Epithelial cell of esophagus (primary cell): ENCODE measurements at regions not wholly inside any gene's neighbourhood (a gene's known extent, or its start where the extent isn't known, plus 50 kb on each side); places are given as distances from the start of the nearest gene placed in this dataset.

Experiments
- DNase-seq: peaks from one replicate; pipeline ENCODE4 v3.0.0; 2010; ENCODE audit warnings: low read depth
- H3K4me3 ChIP-seq: 2 replicates; pipeline ENCODE4 v1.5.1; 2011; ENCODE audit warnings: mild to moderate bottlenecking, low read length, control low read depth
- TF ChIP-seq, protein P1 (sequence below): IDR thresholded peaks from 2 replicates; pipeline ENCODE4 v1.5.1; 2011; ENCODE audit warnings: low read depth, mild to moderate bottlenecking, low read length, control low read depth, inconsistent platforms; ENCODE audit not compliant: insufficient read depth; ENCODE audit errors: missing control alignments

DNA sequence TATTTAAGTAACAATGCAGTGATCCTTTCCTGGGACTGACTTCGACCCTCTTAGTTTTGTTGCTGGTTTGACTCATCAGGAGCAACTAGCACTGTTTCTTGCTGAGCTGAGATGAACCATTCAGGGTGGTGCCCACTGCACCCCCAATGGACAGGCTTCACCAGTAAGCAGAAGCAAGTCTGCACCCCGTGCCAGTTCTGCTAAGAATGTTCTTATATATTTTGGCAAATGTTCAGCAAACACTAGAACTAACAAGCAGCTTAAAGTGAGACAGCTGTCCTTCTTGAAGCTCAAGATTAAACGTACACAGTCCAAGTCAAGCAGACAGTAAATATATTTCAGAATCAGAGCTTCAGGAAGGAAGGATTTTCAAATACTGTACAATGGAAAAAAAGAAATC lies 561.3 kb upstream of the CDH4 start:
- TF ChIP-seq, protein P1, sequence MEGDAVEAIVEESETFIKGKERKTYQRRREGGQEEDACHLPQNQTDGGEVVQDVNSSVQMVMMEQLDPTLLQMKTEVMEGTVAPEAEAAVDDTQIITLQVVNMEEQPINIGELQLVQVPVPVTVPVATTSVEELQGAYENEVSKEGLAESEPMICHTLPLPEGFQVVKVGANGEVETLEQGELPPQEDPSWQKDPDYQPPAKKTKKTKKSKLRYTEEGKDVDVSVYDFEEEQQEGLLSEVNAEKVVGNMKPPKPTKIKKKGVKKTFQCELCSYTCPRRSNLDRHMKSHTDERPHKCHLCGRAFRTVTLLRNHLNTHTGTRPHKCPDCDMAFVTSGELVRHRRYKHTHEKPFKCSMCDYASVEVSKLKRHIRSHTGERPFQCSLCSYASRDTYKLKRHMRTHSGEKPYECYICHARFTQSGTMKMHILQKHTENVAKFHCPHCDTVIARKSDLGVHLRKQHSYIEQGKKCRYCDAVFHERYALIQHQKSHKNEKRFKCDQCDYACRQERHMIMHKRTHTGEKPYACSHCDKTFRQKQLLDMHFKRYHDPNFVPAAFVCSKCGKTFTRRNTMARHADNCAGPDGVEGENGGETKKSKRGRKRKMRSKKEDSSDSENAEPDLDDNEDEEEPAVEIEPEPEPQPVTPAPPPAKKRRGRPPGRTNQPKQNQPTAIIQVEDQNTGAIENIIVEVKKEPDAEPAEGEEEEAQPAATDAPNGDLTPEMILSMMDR = no peak
- no peak overlapping the region for H3K4me3 ChIP-seq
- DNase-seq = no peak

GRCh38 chr20:60691966-60692615 lies 560.0 kb upstream of the CDH4 start:
- H3K4me3 ChIP-seq = no peak overlapping the region
- TF ChIP-seq, protein P1 = no peak
- no peak for DNase-seq

GRCh38 chr20:60693496-60694133 lies 558.4 kb upstream of the CDH4 start:
- H3K4me3 ChIP-seq = no peak overlapping the region
- DNase-seq = no peak
- TF ChIP-seq, protein P1 = no peak

GRCh38 chr20:60694763-60695162 lies 557.3 kb upstream of the CDH4 start:
- TF ChIP-seq, protein P1 = no peak
- no peak for DNase-seq
- no peak overlapping the region for H3K4me3 ChIP-seq

- TF ChIP-seq, protein P1 = no peak
- peak; percentile 32 for DNase-seq
- H3K4me3 ChIP-seq = no peak overlapping the region
Observed at GRCh38 chr20:60695226-60696000, 556.6 kb upstream of the CDH4 start.

- TF ChIP-seq, protein P1 = no peak
- DNase-seq = no peak
- no peak overlapping the region for H3K4me3 ChIP-seq
Observed at GRCh38 chr20:60697252-60697651, 554.8 kb upstream of the CDH4 start.

GRCh38 chr20:60700728-60701127 lies 551.3 kb upstream of the CDH4 start:
- TF ChIP-seq, protein P1 = no peak
- H3K4me3 ChIP-seq = no peak overlapping the region
- no peak for DNase-seq
